H1 (cell line): ENCODE measurements at regions not wholly inside any gene's neighbourhood (a gene's known extent, or its start where the extent isn't known, plus 50 kb on each side); places are given as distances from the start of the nearest gene placed in this dataset.
A peak's percentile ranks its signal among the peaks of the same experiment; 100 is the strongest.

Experiments
- CTCF ChIA-PET: fragments of 300-600 bp; sonication (Branson Sonifier 250); formaldehyde crosslinking; loops from one replicate; lab custom pipeline; 2021; ENCODE audit not compliant: partially characterized antibody; lab: Charles Lee
- POLR2A ChIA-PET: fragments of 300-600 bp; sonication (Branson Sonifier 250); formaldehyde crosslinking; loops from one replicate; lab custom pipeline; 2021; ENCODE audit warnings: inconsistent platforms; ENCODE audit not compliant: partially characterized antibody; lab: Charles Lee
- DNase-seq, 2 experiments: peaks; one replicate each; pipeline versions ENCODE4 v3.0.0 to v3.0.0-alpha.2; 2010 to 2022; ENCODE audit warnings: low spot score in 2 of 2, low read depth in 1 of 2, mixed read lengths in 1 of 2
- FAIRE-seq: peaks from 2 replicates; lab custom pipeline; 2011; peaks lifted over from hg19 to GRCh38; lab: Jason Lieb, UNC
- H2AFZ ChIP-seq: 2 replicates; pipeline ENCODE4 v1.8.1; 2012; ENCODE audit warnings: low read length, inconsistent platforms
- H2AK5ac ChIP-seq: 2 replicates; pipeline ENCODE4 v1.6.1; 2013; ENCODE audit warnings: low read depth, low read length
- H2BK120ac ChIP-seq: replicated peaks from 2 replicates; pipeline ENCODE3; 2013; ENCODE audit warnings: low read depth, low read length, inconsistent platforms
- H2BK12ac ChIP-seq: 2 replicates; pipeline ENCODE4 v1.6.1; 2013; ENCODE audit warnings: low read depth, low read length
- H2BK15ac ChIP-seq: 2 replicates; pipeline ENCODE4 v1.6.1; 2013; ENCODE audit warnings: low read length
- H2BK20ac ChIP-seq: 2 replicates; pipeline ENCODE4 v1.6.1; 2013; ENCODE audit warnings: low read length
- H2BK5ac ChIP-seq: 2 replicates; pipeline ENCODE4 v1.6.1; 2013; ENCODE audit warnings: low read depth, low read length
- H3K14ac ChIP-seq: 2 replicates; pipeline ENCODE4 v1.6.1; 2013; ENCODE audit warnings: inconsistent platforms; ENCODE audit not compliant: insufficient read length
- H3K18ac ChIP-seq: 2 replicates; pipeline ENCODE4 v1.6.1; 2013; ENCODE audit warnings: low read length; ENCODE audit errors: extremely low read depth
- H3K23ac ChIP-seq: 2 replicates; pipeline ENCODE4 v1.6.1; 2013; ENCODE audit warnings: inconsistent platforms; ENCODE audit not compliant: insufficient read length
- H3K23me2 ChIP-seq: 2 replicates; pipeline ENCODE4 v1.6.1; 2013; ENCODE audit warnings: low read depth, low read length
- H3K27ac ChIP-seq: 2 replicates; pipeline ENCODE4 v1.6.1; 2011; ENCODE audit warnings: low read depth, low read length, inconsistent platforms
- H3K27me3 ChIP-seq, 4 experiments: replicated peaks in 1 of 4; 1 replicate in 1 of 4; 2 replicates in 3 of 4; pipeline versions ENCODE4 v1.6.1 to v1.8.1; 2011 to 2013; ENCODE audit warnings: low read length in 3 of 4, mild to moderate bottlenecking in 3 of 4, inconsistent platforms in 2 of 4, mixed read lengths in 2 of 4, moderate library complexity in 1 of 4; ENCODE audit not compliant: control insufficient read depth in 3 of 4, insufficient read depth in 3 of 4; ENCODE audit errors: extremely low read depth in 1 of 4
- H3K36me3 ChIP-seq, 4 experiments: 2 replicates each; pipeline versions ENCODE4 v1.6.1 to v1.8.1; 2011 to 2013; ENCODE audit warnings: mild to moderate bottlenecking in 4 of 4, low read length in 3 of 4, moderate library complexity in 2 of 4, control low read depth in 1 of 4, inconsistent platforms in 1 of 4; ENCODE audit not compliant: insufficient read depth in 4 of 4, control insufficient read depth in 2 of 4
- H3K4ac ChIP-seq: replicated peaks from 2 replicates; pipeline ENCODE3; 2013; ENCODE audit warnings: low read length, low read depth, mixed read lengths, inconsistent platforms; ENCODE audit not compliant: insufficient read length
- H3K4me1 ChIP-seq, 4 experiments: replicated peaks in 1 of 4; 1 replicate in 1 of 4; 2 replicates in 3 of 4; pipeline versions ENCODE4 v1.6.1 to v1.8.1; 2011 to 2013; ENCODE audit warnings: low read length in 3 of 4, inconsistent platforms in 2 of 4, mixed read lengths in 1 of 4; ENCODE audit not compliant: insufficient read depth in 4 of 4, control insufficient read depth in 3 of 4
- H3K4me2 ChIP-seq, 2 experiments: 2 replicates each; pipeline versions ENCODE4 v1.6.1 to v1.8.1; 2011 to 2013; ENCODE audit warnings: low read depth in 2 of 2, low read length in 2 of 2, control low read depth in 1 of 2, inconsistent platforms in 1 of 2, mild to moderate bottlenecking in 1 of 2; ENCODE audit not compliant: insufficient read depth in 1 of 2
- H3K4me3 ChIP-seq, 4 experiments: fragments of 200-600, 300-600 bp in 1 of 4; sonication (generic), shearing (Covaris generic), sonication (Bioruptor Twin) in 1 of 4; 2 replicates each; pipeline versions ENCODE4 v1.5.1 to v1.8.1; 2011 to 2016; ENCODE audit warnings: low read length in 4 of 4, low read depth in 3 of 4, control low read depth in 2 of 4, inconsistent platforms in 2 of 4, mild to moderate bottlenecking in 2 of 4, mixed read lengths in 1 of 4, moderate library complexity in 1 of 4; ENCODE audit not compliant: insufficient read depth in 2 of 4; ENCODE audit errors: extremely low read depth in 1 of 4
- H3K56ac ChIP-seq: replicated peaks from 2 replicates; pipeline ENCODE3; 2013; ENCODE audit warnings: low read depth, mild to moderate bottlenecking, mixed read lengths, low read length, inconsistent platforms; ENCODE audit not compliant: insufficient read length
- H3K79me1 ChIP-seq: 2 replicates; pipeline ENCODE4 v1.6.1; 2013; ENCODE audit warnings: low read depth, low read length, control low read depth
- H3K79me2 ChIP-seq, 2 experiments: 2 replicates each; pipeline versions ENCODE4 v1.6.1 to v1.8.1; 2012 to 2013; ENCODE audit warnings: low read length in 2 of 2, mild to moderate bottlenecking in 2 of 2, inconsistent platforms in 1 of 2; ENCODE audit not compliant: insufficient read depth in 2 of 2, control insufficient read depth in 1 of 2
- H3K9ac ChIP-seq, 4 experiments: replicated peaks in 1 of 4; 1 replicate in 1 of 4; 2 replicates in 3 of 4; pipeline versions ENCODE4 v1.6.1 to v1.8.1; 2011 to 2013; ENCODE audit warnings: low read depth in 3 of 4, low read length in 3 of 4, control low read depth in 2 of 4, mild to moderate bottlenecking in 2 of 4, moderate library complexity in 2 of 4, inconsistent platforms in 1 of 4; ENCODE audit errors: extremely low read depth in 1 of 4
- H3K9me3 ChIP-seq, 2 experiments: 2 replicates each; pipeline versions ENCODE4 v1.6.1 to v1.8.1; 2012 to 2013; ENCODE audit warnings: mild to moderate bottlenecking in 2 of 2, moderate library complexity in 2 of 2, control low read depth in 1 of 2, inconsistent platforms in 1 of 2, low read depth in 1 of 2, low read length in 1 of 2, mixed read lengths in 1 of 2; ENCODE audit not compliant: insufficient read depth in 2 of 2
- H4K20me1 ChIP-seq, 2 experiments: replicated peaks in 1 of 2; 2 replicates each; pipeline versions ENCODE3 to v1.8.1; 2011 to 2013; ENCODE audit warnings: inconsistent platforms in 2 of 2, low read length in 2 of 2, mild to moderate bottlenecking in 1 of 2; ENCODE audit not compliant: insufficient read depth in 2 of 2, control insufficient read depth in 1 of 2
- H4K5ac ChIP-seq: 2 replicates; pipeline ENCODE4 v1.6.1; 2013; ENCODE audit warnings: low read length, low read depth, mixed read lengths, inconsistent platforms; ENCODE audit not compliant: insufficient read length
- H4K8ac ChIP-seq: 2 replicates; pipeline ENCODE4 v1.8.0; 2013; ENCODE audit warnings: mild to moderate bottlenecking, moderate library complexity, low read length, inconsistent platforms; ENCODE audit not compliant: insufficient read depth; ENCODE audit errors: extremely low read depth
- H4K91ac ChIP-seq: replicated peaks from 2 replicates; pipeline ENCODE3; 2013; ENCODE audit warnings: low read length, mixed read lengths, inconsistent platforms; ENCODE audit not compliant: insufficient read length
- ASH2L ChIP-seq: fragments of 200-600, 300-600 bp; sonication (generic); IDR thresholded peaks from one replicate; pipeline ENCODE4 v1.7.1; 2017; ENCODE audit warnings: low read length
- EP300 ChIP-seq, 2 experiments: IDR thresholded peaks; 1 replicate in 1 of 2; 2 replicates in 1 of 2; pipeline ENCODE4 v1.6.1; 2011 to 2012; ENCODE audit warnings: low read depth in 2 of 2, low read length in 2 of 2, mild to moderate bottlenecking in 2 of 2, borderline replicate concordance in 1 of 2, inconsistent platforms in 1 of 2, moderate library complexity in 1 of 2
- FOSL1 ChIP-seq: IDR thresholded peaks from 2 replicates; pipeline ENCODE4 v1.6.1; 2011; ENCODE audit warnings: mild to moderate bottlenecking, low read depth, low read length, moderate library complexity; ENCODE audit not compliant: insufficient read depth
- GABPA ChIP-seq: IDR thresholded peaks from 2 replicates; pipeline ENCODE4 v1.6.1; 2011; ENCODE audit warnings: mild to moderate bottlenecking, low read length, moderate library complexity, borderline replicate concordance; ENCODE audit not compliant: insufficient read depth
- MAX ChIP-seq: IDR thresholded peaks from 2 replicates; pipeline ENCODE4 v1.6.1; 2012; ENCODE audit warnings: inconsistent platforms
- PHF8 ChIP-seq: fragments of 200-600 bp; sonication (generic); conservative IDR thresholded peaks from 2 replicates; pipeline ENCODE4 v1.7.1; 2012; ENCODE audit warnings: low read depth, mild to moderate bottlenecking, inconsistent platforms, low read length, moderate library complexity
- RFX5 ChIP-seq: IDR thresholded peaks from 2 replicates; pipeline ENCODE4 v1.6.1; 2011; ENCODE audit warnings: low read depth, low read length, improper control_type of control experiment, borderline replicate concordance
- SIRT6 ChIP-seq: IDR thresholded peaks from one replicate; pipeline ENCODE4 v1.7.1; 2012; ENCODE audit warnings: low read length, inconsistent platforms
- SP1 ChIP-seq: IDR thresholded peaks from 2 replicates; pipeline ENCODE4 v1.6.1; 2011; ENCODE audit warnings: low read depth, low read length
- TAF7 ChIP-seq: optimal IDR thresholded peaks from 2 replicates; pipeline ENCODE3; 2011; ENCODE audit warnings: low read depth, mild to moderate bottlenecking, inconsistent platforms, low read length, moderate library complexity, borderline replicate concordance
- TBP ChIP-seq: IDR thresholded peaks from 2 replicates; pipeline ENCODE4 v1.6.1; 2011; ENCODE audit warnings: low read depth, low read length, improper control_type of control experiment
- TCF12 ChIP-seq: IDR thresholded peaks from 2 replicates; pipeline ENCODE4 v1.6.1; 2011; ENCODE audit warnings: low read depth, mild to moderate bottlenecking, low read length
- TEAD4 ChIP-seq: IDR thresholded peaks from 2 replicates; pipeline ENCODE4 v1.6.1; 2012; ENCODE audit warnings: low read depth, low read length, inconsistent platforms, mixed read lengths
- YY1 ChIP-seq: IDR thresholded peaks from 2 replicates; pipeline ENCODE4 v1.6.1; 2011; ENCODE audit warnings: low read depth, mild to moderate bottlenecking, low read length
- WGBS, 2 experiments: shearing (Covaris generic) in 1 of 2; methylation state at CpG; one replicate each; pipeline versions ENCODE4 v1.1.6 to v1.1.7; 2013 to 2015; ENCODE audit warnings: low lambda C conversion rate in 2 of 2, mixed read lengths in 2 of 2, inconsistent platforms in 1 of 2, low coverage in 1 of 2, missing lambda C conversion rate in 1 of 2; ENCODE audit not compliant: insufficient replicate concordance in 2 of 2, insufficient coverage in 1 of 2, insufficient read length in 1 of 2; ENCODE audit errors: extremely low coverage in 1 of 2, missing lambda C conversion rate in 1 of 2; 5-methylcytosine and 5-hydroxymethylcytosine counted together

DNA sequence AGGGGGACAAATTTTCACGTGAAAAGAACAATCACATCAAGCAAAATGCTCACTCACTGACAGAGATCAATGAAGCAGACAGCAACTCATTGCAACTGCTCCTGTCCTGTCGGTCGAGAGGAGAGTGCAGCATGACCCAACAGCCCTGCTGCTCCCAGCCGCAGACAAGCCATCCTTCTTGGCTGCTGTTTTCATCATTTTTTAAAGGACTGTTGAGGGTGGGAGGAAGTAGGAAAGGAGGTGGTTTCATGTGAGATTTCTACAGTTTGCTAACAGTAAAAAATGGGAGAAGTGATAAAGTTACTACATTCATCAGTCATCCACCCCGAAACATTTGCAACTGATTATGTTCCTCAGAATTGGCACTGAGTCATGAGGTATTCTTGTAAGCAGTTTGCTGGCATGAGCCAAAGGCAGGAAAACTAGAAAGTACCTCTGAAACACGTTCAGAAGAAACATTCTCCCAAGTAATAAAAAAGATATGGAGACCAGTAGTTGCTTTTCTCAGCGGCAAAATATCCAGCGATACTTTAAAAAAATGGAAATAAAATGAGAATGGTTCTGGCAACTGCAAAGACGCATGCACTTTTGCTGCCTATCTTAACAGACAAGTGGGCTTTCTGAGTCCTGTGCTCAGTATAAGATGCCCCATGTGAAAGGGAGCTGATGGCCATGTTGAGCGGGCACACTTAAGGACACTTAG, 72.0 kb upstream of the CLDN14 start:
- Histone ChIP-seq H3K27me3 (no peaks in the 10 kb centered on the region), H3K23me2 (no peaks in the 10 kb centered on the region), H3K14ac (no peak overlapping the region), H2AK5ac (no peak overlapping the region), H4K91ac (no peak overlapping the region), H4K20me1 (no peaks in the 10 kb centered on the region), H4K8ac (no peak overlapping the region), H3K36me3 (no peaks in the 10 kb centered on the region), H2BK12ac (no peak overlapping the region), H2BK120ac (no peak overlapping the region), H3K27ac (no peak overlapping the region), H3K56ac (no peak overlapping the region), H2BK5ac (no peak overlapping the region), H3K4me3 (no peak overlapping the region), H3K23ac (no peak overlapping the region), H3K18ac (peak overlapping the region; percentile 42; the same call in 1 of the 2 replicates), H2AFZ (peak overlapping the region; percentile 51; the same call in 1 of the 2 replicates), H3K79me1 (no peaks in the 10 kb centered on the region), H3K4me2 (no peak overlapping the region), H3K4me1 (peaks cover 0 to 8% (median 1%) of the 10 kb centered on the region in 4 experiments; a peak in 4 of 7 replicates), H4K5ac (no peak overlapping the region), H3K9ac (no peak overlapping the region), H3K79me2 (no peaks in the 10 kb centered on the region), H3K9me3 (no peaks in the 10 kb centered on the region), H2BK20ac (no peak overlapping the region), H2BK15ac (no peak overlapping the region), H3K4ac (no peak overlapping the region)
- WGBS, 2 experiments: 73% methylated on average over 10 of the region's 10 CpGs; no CpG with 5 or more reads in 1 of the 2 experiments
- ChIA-PET CTCF (interaction anchor here (0.6 to 0.9 kb wide), 2 partner anchors 8 to 10 kb away, joined by 3 read pairs; no protein-coding TSS in a partner anchor), POLR2A (no interaction called here)
- DNase-seq: peak in 1 of 2 experiments; percentile 16
- no peak for FAIRE-seq
- TF ChIP-seq SIRT6 (no peak), EP300 (IDR thresholded peaks at IDR 0.05; ENCODE audit: borderline replicate concordance in 1 of 2, low read depth in 2 of 2, low read length in 2 of 2) (no peak), PHF8 (no peak), TCF12 (no peak), MAX (no peak), ASH2L (no peak), TEAD4 (no peak), FOSL1 (no peak), YY1 (no peak), GABPA (no peak), TAF7 (no peak), RFX5 (no peak), TBP (no peak), SP1 (no peak)
